SKM-1 (cell line): ENCODE measurements at regions not wholly inside any gene's neighbourhood (a gene's known extent, or its start where the extent isn't known, plus 50 kb on each side); places are given as distances from the start of the nearest gene placed in this dataset.

Experiments used
- DNase-seq: peaks from one replicate; lab custom pipeline; 2025; ENCODE audit not compliant: unreplicated experiment; lab: John Stamatoyannopoulos, UW

DNA sequence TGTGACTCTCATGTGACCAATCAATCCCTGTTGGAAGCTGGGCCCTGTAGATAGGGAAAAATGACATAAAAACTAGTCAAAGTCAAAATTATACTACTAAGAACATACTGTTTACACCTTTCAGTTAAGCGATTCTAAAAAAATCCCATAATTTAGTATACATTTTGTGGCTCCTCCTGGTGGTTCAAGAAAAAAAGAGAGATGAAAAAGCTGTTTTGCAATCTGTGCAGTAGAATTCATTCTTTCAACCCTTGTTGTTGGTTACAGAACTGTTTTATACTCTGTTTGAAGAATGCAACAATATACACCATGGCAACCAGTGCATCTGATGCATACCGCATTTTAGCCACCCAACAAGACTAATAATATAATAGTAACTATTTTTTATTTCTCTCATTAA is 66.8 kb upstream of the ANK2 start:
- no peak for DNase-seq

DNA sequence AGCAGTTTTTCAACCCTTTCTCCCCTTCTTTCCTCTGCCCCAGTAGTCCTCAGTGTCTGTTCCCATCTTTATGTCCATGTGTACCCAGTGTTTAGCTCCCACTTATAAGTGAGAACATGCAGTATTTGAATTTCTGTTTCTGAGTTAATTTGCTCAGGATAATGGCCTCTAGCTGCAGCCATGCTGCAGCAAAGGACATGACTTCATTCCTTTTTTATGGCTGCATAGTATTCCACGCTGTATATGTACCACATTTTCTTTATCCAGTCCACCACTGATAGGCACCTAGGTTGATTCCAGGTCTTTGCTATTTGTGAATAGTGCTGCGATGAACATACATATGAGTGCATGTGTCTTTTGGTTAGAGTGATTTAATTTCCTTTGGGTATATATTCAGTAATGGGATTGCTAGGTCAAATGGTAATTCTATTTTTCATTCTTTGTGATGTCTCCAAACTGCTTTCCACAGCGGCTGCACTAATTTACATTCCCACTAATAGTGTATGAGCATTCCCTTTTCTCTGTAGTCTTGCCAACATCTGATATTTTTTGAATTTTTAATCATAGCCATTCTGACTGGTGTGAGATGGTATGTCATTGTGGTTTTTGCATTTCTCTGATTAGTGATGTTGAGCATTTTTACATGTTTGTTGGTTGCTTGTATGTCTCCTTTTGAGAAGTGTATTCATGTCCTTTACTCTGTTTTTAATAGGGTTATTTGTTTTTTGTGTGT is 54.6 kb upstream of the ANK2 start:
- no peak for DNase-seq
